Heart right ventricle (tissue), 16 donors: ENCODE measurements at regions not wholly inside any gene's neighbourhood (a gene's known extent, or its start where the extent isn't known, plus 50 kb on each side); places are given as distances from the start of the nearest gene placed in this dataset.
"Not testable (repeated sequence)": the region's sequence is repeated elsewhere in the genome, so short reads cannot be mapped to it uniquely, and the experiment has no call there.

Experiments used
- ATAC-seq, 8 donors: fragments of 200-7000 bp; cut with Tn5 transposase; one replicate each; pipeline ENCODE4 v1.9.1; 2020; ENCODE audit warnings: mild to moderate bottlenecking in 8 of 8, moderate library complexity in 8 of 8, moderate number of reproducible peaks in 1 of 8
- DNase-seq, 2 donors: peaks; one replicate each; pipeline ENCODE4 v3.0.0-alpha.2; 2020
- H3K27ac ChIP-seq, 10 donors: fragments of 200-600 bp; sonication (generic) in 2 of 10; one replicate each; pipeline versions ENCODE4 v1.5.0 to v1.8.0; 2020 to 2022; ENCODE audit warnings: mild to moderate bottlenecking in 3 of 10
- H3K27me3 ChIP-seq, 7 donors: fragments of 200-600 bp; one replicate each; pipeline ENCODE4 v1.8.0; 2021 to 2022; ENCODE audit warnings: mild to moderate bottlenecking in 2 of 7
- H3K36me3 ChIP-seq, 9 donors: fragments of 200-600 bp; sonication (generic) in 1 of 9; one replicate each; pipeline versions ENCODE4 v1.5.0 to v1.8.0; 2020 to 2022; ENCODE audit warnings: mild to moderate bottlenecking in 2 of 9
- H3K4me1 ChIP-seq, 9 donors: fragments of 200-600 bp; sonication (generic) in 1 of 9; one replicate each; pipeline versions ENCODE4 v1.5.0 to v1.8.0; 2020 to 2022; ENCODE audit warnings: mild to moderate bottlenecking in 4 of 9
- H3K4me3 ChIP-seq, 10 donors: fragments of 200-600 bp; sonication (generic) in 2 of 10; one replicate each; pipeline versions ENCODE4 v1.5.0 to v1.8.0; 2020 to 2022; ENCODE audit warnings: mild to moderate bottlenecking in 7 of 10, moderate library complexity in 2 of 10
- H3K9me3 ChIP-seq, 11 donors: fragments of 200-600 bp in 10 of 11; sonication (generic) in 2 of 11; one replicate each; pipeline versions ENCODE4 v1.5.0 to v1.8.0; 2013 to 2022; ENCODE audit warnings: mild to moderate bottlenecking in 2 of 11, control low read depth in 1 of 11, moderate library complexity in 1 of 11
- CTCF ChIP-seq, 9 donors: fragments of 200-600 bp; sonication (generic) in 2 of 9; IDR thresholded peaks; one replicate each; pipeline versions ENCODE4 v1.5.0 to v1.8.0; 2021 to 2022; ENCODE audit warnings: antibody characterized with exemption in 9 of 9, mild to moderate bottlenecking in 5 of 9, moderate library complexity in 1 of 9
- WGBS, 2 donors: extraction: QIAGEN DNeasy Blood & Tissue Kit; methylation state at CpG; one replicate each; pipeline ENCODE4 v1.1.7; 2013; ENCODE audit warnings: inconsistent platforms in 1 of 2; 5-methylcytosine and 5-hydroxymethylcytosine counted together
- intact Hi-C, 10 donors: fragments of 100-400 bp; cut with DNase I; formaldehyde crosslinking; loops; one replicate each; pipeline versions ENCODE4 v1.11.1 to v1.14.2; 2022
- donor health status: Arrhythmogenic right ventricular cardiomyopathy.
- donor health status: ischemic (EF 13 %, LVEDD 7.1; RV severe dilation, severe dysfunction).
- donor health status: healthy with polysubstance abuse.
- donor health status: DM: no; HTN: yes; CAD: no.
- donor health status: DM: no; HTN: no; CAD: no.
- donor health status: ischemic (EF 25% LVEDD 6.9; RV normal size, moderate dysfunction).
- donor health status: ischemic (EF 25% LVEDD 5.7; RV mildly dilated, moderate dysfunction).
- donor health status: healthy.
- donor health status: DM: yes; HTN: yes; CAD: no.
- donor health status: Ischemic cardiomyopathy.
- donor health status: ischemic (EF 35%, LVEDD 5.7; RV mildly dilated, moderate dysfunction).
- donor health status: nonischemic (EF 11% LVEDD 7.7; RV severe dilation, severe dysfunction).
- donor health status: DM: yes; HTN: yes; CAD: no.
- donor health status: PGD.
- donor health status: ischemic (EF 29% LVEDD 5.4; RV normal size, mild dysfunction).
- donor health status: nonischemic (EF 23%, LVEDD 6.1; RV moderate dilation, normal function).

- ATAC-seq (no peak), DNase-seq (no peak)
- Histone ChIP-seq H3K27ac (no peak overlapping the region), H3K36me3 (no peaks in the 10 kb centered on the region), H3K4me3 (no peak overlapping the region), H3K4me1 (no peaks in the 10 kb centered on the region), H3K27me3 (no peaks in the 10 kb centered on the region), H3K9me3 (peaks cover 0 to 4% (median 0%) of the 10 kb centered on the region in 11 donors)
- intact Hi-C loops = no loop called here
- no peak for TF ChIP-seq CTCF (IDR thresholded peaks at IDR 0.05)
Observed at GRCh38 chr11:87804176-87804575, 371.1 kb downstream of the RAB38 start.

GRCh38 chr11:87803748-87804147, 371.5 kb downstream of the RAB38 start:
- H3K4me1 ChIP-seq = no peaks in the 10 kb centered on the region
- intact Hi-C loops = no loop called here
- WGBS, 2 donors = 77 to 84% methylated on average over 3 of the region's 3 CpGs
- peaks cover 0 to 4% (median 0%) of the 10 kb centered on the region in 11 donors for H3K9me3 ChIP-seq
- no peak overlapping the region for H3K4me3 ChIP-seq
- no peaks in the 10 kb centered on the region for H3K27me3 ChIP-seq
- H3K36me3 ChIP-seq = no peaks in the 10 kb centered on the region
- no peak for TF ChIP-seq CTCF (IDR thresholded peaks at IDR 0.05)
- ATAC-seq (no peak), DNase-seq (no peak)
- no peak overlapping the region for H3K27ac ChIP-seq

- H3K27ac ChIP-seq, H3K36me3 ChIP-seq, H3K4me1 ChIP-seq, ATAC-seq, H3K4me3 ChIP-seq, DNase-seq, intact Hi-C loops, H3K27me3 ChIP-seq: not testable (repeated sequence)
- H3K9me3 ChIP-seq = peaks cover 0 to 18% (median 0%) of the 10 kb centered on the region in 11 donors
- WGBS, 2 donors = 91 to 95% methylated on average over 7 of the region's 7 CpGs
Observed at GRCh38 chr11:87784862-87785261, 390.4 kb downstream of the RAB38 start.

- intact Hi-C loops = no loop called here
- no peak for DNase-seq
- no peak for ATAC-seq
- peaks cover 0 to 5% (median 0%) of the 10 kb centered on the region in 9 donors for H3K4me1 ChIP-seq
- no peak overlapping the region for H3K27ac ChIP-seq
- TF ChIP-seq CTCF (IDR thresholded peaks at IDR 0.05) = no peak
- no peaks in the 10 kb centered on the region for H3K27me3 ChIP-seq
- H3K4me3 ChIP-seq = no peak overlapping the region
- H3K36me3 ChIP-seq = no peaks in the 10 kb centered on the region
- H3K9me3 ChIP-seq = peaks cover 0 to 14% (median 0%) of the 10 kb centered on the region in 11 donors
Observed at GRCh38 chr11:87780068-87780413, 395.2 kb downstream of the RAB38 start.

- intact Hi-C loops = loop anchor here in 1 of 10 donors (10.0 kb wide), 1 partner anchor 65 kb away; no protein-coding TSS in a partner anchor
- 28 to 32% methylated on average over 2 of the region's 2 CpGs for WGBS, 2 donors
- H3K4me3 ChIP-seq = no peak overlapping the region
- DNase-seq (no peak), ATAC-seq (no peak)
- no peak for TF ChIP-seq CTCF (IDR thresholded peaks at IDR 0.05)
- H3K27me3 ChIP-seq = no peaks in the 10 kb centered on the region
- H3K36me3 ChIP-seq = no peaks in the 10 kb centered on the region
- peaks cover 0 to 9% (median 0%) of the 10 kb centered on the region in 11 donors for H3K9me3 ChIP-seq
- peaks cover 0 to 5% (median 0%) of the 10 kb centered on the region in 9 donors for H3K4me1 ChIP-seq
- H3K27ac ChIP-seq = no peak overlapping the region
Observed at GRCh38 chr11:87779276-87780067, 395.8 kb downstream of the RAB38 start.
